GM23338 (cell line): ENCODE measurements at regions not wholly inside any gene's neighbourhood (a gene's known extent, or its start where the extent isn't known, plus 50 kb on each side); places are given as distances from the start of the nearest gene placed in this dataset.

Source experiments
- ATAC-seq: fragments of 200-7000 bp; cut with Tn5 transposase; 3 replicates; pipeline ENCODE4 v1.9.1; 2020
- DNase-seq: peaks from one replicate; pipeline ENCODE4 v3.0.0-alpha.2; 2015; ENCODE audit warnings: low spot score
- H2AFZ ChIP-seq: fragments of 200-600 bp; sonication (generic); 2 replicates; pipeline ENCODE4 v1.8.0; 2016; ENCODE audit warnings: antibody characterized with exemption, mild to moderate bottlenecking, moderate library complexity
- H3F3A ChIP-seq: fragments of 200-600 bp; sonication (generic); replicated peaks from 2 replicates; pipeline ENCODE4 v1.8.0; 2017; ENCODE audit warnings: antibody characterized with exemption, mixed run types, low read depth
- H3K27ac ChIP-seq: fragments of 200-600 bp; sonication (generic); 2 replicates; pipeline ENCODE4 v1.6.1; 2016; ENCODE audit warnings: low read depth
- H3K27me3 ChIP-seq: fragments of 200-600 bp; sonication (generic); 2 replicates; pipeline ENCODE4 v1.8.0; 2016; ENCODE audit warnings: mild to moderate bottlenecking, mixed run types, moderate library complexity; ENCODE audit not compliant: insufficient read depth
- H3K36me3 ChIP-seq: fragments of 200-600 bp; sonication (generic); 2 replicates; pipeline ENCODE4 v1.8.0; 2016; ENCODE audit warnings: mild to moderate bottlenecking; ENCODE audit not compliant: insufficient read depth
- H3K4me1 ChIP-seq: fragments of 200-600 bp; sonication (generic); 2 replicates; pipeline ENCODE4 v1.8.0; 2016; ENCODE audit warnings: mild to moderate bottlenecking, moderate library complexity; ENCODE audit not compliant: insufficient read depth
- H3K4me2 ChIP-seq: fragments of 200-600 bp; sonication (generic); 2 replicates; pipeline ENCODE4 v1.7.1; 2017; ENCODE audit warnings: mixed run types
- H3K4me3 ChIP-seq: fragments of 200-600 bp; sonication (generic); 2 replicates; pipeline ENCODE4 v1.6.1; 2016; ENCODE audit warnings: mixed run types
- H3K79me2 ChIP-seq: fragments of 200-600 bp; sonication (generic); replicated peaks from 2 replicates; pipeline ENCODE4 v1.8.0; 2017; ENCODE audit warnings: mild to moderate bottlenecking; ENCODE audit not compliant: insufficient read depth
- H3K9me2 ChIP-seq: fragments of 200-600 bp; sonication (generic); 2 replicates; pipeline ENCODE4 v1.8.0; 2017; ENCODE audit not compliant: insufficient read depth
- H4K20me1 ChIP-seq: fragments of 200-600 bp; sonication (generic); replicated peaks from 2 replicates; pipeline ENCODE4 v1.8.0; 2017; ENCODE audit warnings: mild to moderate bottlenecking; ENCODE audit not compliant: insufficient read depth
- H3K27ac Mint-ChIP-seq: 2 replicates; pipeline ENCODE4 v1.8.0; 2020; ENCODE audit warnings: inconsistent platforms, mild to moderate bottlenecking, moderate library complexity, mixed read lengths
- H3K27me3 Mint-ChIP-seq: 3 replicates; pipeline ENCODE4 v1.8.0; 2022; ENCODE audit warnings: low read depth, mild to moderate bottlenecking, moderate library complexity, mixed read lengths, inconsistent platforms; ENCODE audit not compliant: insufficient read depth, poor library complexity
- H3K36me3 Mint-ChIP-seq: 3 replicates; pipeline ENCODE4 v1.8.0; 2021; ENCODE audit warnings: low read depth, mild to moderate bottlenecking, inconsistent platforms, moderate library complexity, mixed read lengths
- H3K4me1 Mint-ChIP-seq: 3 replicates; pipeline ENCODE4 v1.8.0; 2020; ENCODE audit warnings: mild to moderate bottlenecking, inconsistent platforms, mixed read lengths
- H3K4me3 Mint-ChIP-seq: 3 replicates; pipeline ENCODE4 v1.8.0; 2021; ENCODE audit warnings: moderate library complexity, mild to moderate bottlenecking, inconsistent platforms, mixed read lengths
- H3K9me3 Mint-ChIP-seq: 3 replicates; pipeline ENCODE4 v1.8.0; 2020; ENCODE audit warnings: moderate library complexity, mild to moderate bottlenecking, inconsistent platforms, mixed read lengths
- CREB1 ChIP-seq: fragments of 250-450 bp; sonication (Bioruptor Pico); IDR thresholded peaks from 2 replicates; pipeline ENCODE4 v1.5.0; 2020; ENCODE audit warnings: low read depth, mild to moderate bottlenecking, moderate library complexity
- CTCF ChIP-seq, 2 experiments: fragments of 200-600 bp in 1 of 2; sonication (generic) in 1 of 2; conservative IDR thresholded peaks; 2 replicates each; pipeline versions ENCODE4 v1.5.1 to v1.6.1; 2016 to 2017; ENCODE audit warnings: antibody characterized with exemption in 2 of 2, low read depth in 2 of 2, mild to moderate bottlenecking in 2 of 2, moderate library complexity in 1 of 2
- EZH2 ChIP-seq: fragments of 200-600 bp; sonication (generic); IDR thresholded peaks from one replicate; pipeline ENCODE4 v1.8.0; 2017; ENCODE audit warnings: antibody characterized with exemption, mild to moderate bottlenecking, low read depth; ENCODE audit not compliant: unreplicated experiment
- EZH2phosphoT487 ChIP-seq: fragments of 200-600 bp; sonication (generic); IDR thresholded peaks from one replicate; pipeline ENCODE4 v1.8.1; 2018; ENCODE audit warnings: antibody characterized with exemption; ENCODE audit not compliant: unreplicated experiment
- JUNB ChIP-seq: IDR thresholded peaks from one replicate; pipeline ENCODE4 v1.6.1; 2016; ENCODE audit warnings: antibody characterized with exemption; ENCODE audit not compliant: unreplicated experiment
- NANOG ChIP-seq: IDR thresholded peaks from 2 replicates; pipeline ENCODE4 v1.6.1; 2016; ENCODE audit warnings: antibody characterized with exemption, borderline replicate concordance
- POLR2AphosphoS5 ChIP-seq: IDR thresholded peaks from 2 replicates; pipeline ENCODE4 v1.6.1; 2016; ENCODE audit warnings: antibody characterized with exemption, low read depth
- STAT1 ChIP-seq: IDR thresholded peaks from one replicate; pipeline ENCODE4 v1.6.1; 2016; ENCODE audit warnings: antibody characterized with exemption; ENCODE audit not compliant: unreplicated experiment
- ZNF114 ChIP-seq: fragments of 250-450 bp; sonication (Bioruptor Pico); IDR thresholded peaks from 2 replicates; pipeline ENCODE4 v1.5.0; 2020; ENCODE audit warnings: mild to moderate bottlenecking, moderate library complexity
- ZNF331 ChIP-seq: fragments of 250-450 bp; sonication (Bioruptor Pico); IDR thresholded peaks from 2 replicates; pipeline ENCODE4 v1.5.0; 2020; ENCODE audit warnings: low read depth, mild to moderate bottlenecking, moderate library complexity
- TF ChIP-seq, protein P1 (sequence below): fragments of 250-450 bp; sonication (Bioruptor Pico); IDR thresholded peaks from 2 replicates; pipeline ENCODE4 v1.5.0; 2020; ENCODE audit warnings: mild to moderate bottlenecking, moderate library complexity
- TF ChIP-seq, protein P2 (sequence below): IDR thresholded peaks from 2 replicates; pipeline ENCODE4 v1.6.1; 2016; ENCODE audit warnings: antibody characterized with exemption
- TF ChIP-seq, protein P3 (sequence below): IDR thresholded peaks from one replicate; pipeline ENCODE4 v1.6.1; 2018; ENCODE audit warnings: antibody characterized with exemption; ENCODE audit not compliant: unreplicated experiment

- no peak overlapping the region for H3K27ac Mint-ChIP-seq
Observed at GRCh38 chr20:60857708-60858107, 394.4 kb upstream of the CDH4 start.

More at GRCh38 chr20:60857708-60858107, 394.4 kb upstream of the CDH4 start:
- Histone ChIP-seq H3K27ac (no peak overlapping the region), H3K9me2 (no peaks in the 10 kb centered on the region), H3K36me3 (no peaks in the 10 kb centered on the region), H3K4me3 (no peak overlapping the region), H3F3A (no peaks in the 10 kb centered on the region), H3K4me1 (no peaks in the 10 kb centered on the region), H4K20me1 (no peaks in the 10 kb centered on the region), H3K27me3 (no peaks in the 10 kb centered on the region), H3K79me2 (no peaks in the 10 kb centered on the region), H2AFZ (no peak overlapping the region), H3K4me2 (no peak overlapping the region)
- TF ChIP-seq CREB1: no peak
- TF ChIP-seq EZH2: no peak
- TF ChIP-seq, protein P1, sequence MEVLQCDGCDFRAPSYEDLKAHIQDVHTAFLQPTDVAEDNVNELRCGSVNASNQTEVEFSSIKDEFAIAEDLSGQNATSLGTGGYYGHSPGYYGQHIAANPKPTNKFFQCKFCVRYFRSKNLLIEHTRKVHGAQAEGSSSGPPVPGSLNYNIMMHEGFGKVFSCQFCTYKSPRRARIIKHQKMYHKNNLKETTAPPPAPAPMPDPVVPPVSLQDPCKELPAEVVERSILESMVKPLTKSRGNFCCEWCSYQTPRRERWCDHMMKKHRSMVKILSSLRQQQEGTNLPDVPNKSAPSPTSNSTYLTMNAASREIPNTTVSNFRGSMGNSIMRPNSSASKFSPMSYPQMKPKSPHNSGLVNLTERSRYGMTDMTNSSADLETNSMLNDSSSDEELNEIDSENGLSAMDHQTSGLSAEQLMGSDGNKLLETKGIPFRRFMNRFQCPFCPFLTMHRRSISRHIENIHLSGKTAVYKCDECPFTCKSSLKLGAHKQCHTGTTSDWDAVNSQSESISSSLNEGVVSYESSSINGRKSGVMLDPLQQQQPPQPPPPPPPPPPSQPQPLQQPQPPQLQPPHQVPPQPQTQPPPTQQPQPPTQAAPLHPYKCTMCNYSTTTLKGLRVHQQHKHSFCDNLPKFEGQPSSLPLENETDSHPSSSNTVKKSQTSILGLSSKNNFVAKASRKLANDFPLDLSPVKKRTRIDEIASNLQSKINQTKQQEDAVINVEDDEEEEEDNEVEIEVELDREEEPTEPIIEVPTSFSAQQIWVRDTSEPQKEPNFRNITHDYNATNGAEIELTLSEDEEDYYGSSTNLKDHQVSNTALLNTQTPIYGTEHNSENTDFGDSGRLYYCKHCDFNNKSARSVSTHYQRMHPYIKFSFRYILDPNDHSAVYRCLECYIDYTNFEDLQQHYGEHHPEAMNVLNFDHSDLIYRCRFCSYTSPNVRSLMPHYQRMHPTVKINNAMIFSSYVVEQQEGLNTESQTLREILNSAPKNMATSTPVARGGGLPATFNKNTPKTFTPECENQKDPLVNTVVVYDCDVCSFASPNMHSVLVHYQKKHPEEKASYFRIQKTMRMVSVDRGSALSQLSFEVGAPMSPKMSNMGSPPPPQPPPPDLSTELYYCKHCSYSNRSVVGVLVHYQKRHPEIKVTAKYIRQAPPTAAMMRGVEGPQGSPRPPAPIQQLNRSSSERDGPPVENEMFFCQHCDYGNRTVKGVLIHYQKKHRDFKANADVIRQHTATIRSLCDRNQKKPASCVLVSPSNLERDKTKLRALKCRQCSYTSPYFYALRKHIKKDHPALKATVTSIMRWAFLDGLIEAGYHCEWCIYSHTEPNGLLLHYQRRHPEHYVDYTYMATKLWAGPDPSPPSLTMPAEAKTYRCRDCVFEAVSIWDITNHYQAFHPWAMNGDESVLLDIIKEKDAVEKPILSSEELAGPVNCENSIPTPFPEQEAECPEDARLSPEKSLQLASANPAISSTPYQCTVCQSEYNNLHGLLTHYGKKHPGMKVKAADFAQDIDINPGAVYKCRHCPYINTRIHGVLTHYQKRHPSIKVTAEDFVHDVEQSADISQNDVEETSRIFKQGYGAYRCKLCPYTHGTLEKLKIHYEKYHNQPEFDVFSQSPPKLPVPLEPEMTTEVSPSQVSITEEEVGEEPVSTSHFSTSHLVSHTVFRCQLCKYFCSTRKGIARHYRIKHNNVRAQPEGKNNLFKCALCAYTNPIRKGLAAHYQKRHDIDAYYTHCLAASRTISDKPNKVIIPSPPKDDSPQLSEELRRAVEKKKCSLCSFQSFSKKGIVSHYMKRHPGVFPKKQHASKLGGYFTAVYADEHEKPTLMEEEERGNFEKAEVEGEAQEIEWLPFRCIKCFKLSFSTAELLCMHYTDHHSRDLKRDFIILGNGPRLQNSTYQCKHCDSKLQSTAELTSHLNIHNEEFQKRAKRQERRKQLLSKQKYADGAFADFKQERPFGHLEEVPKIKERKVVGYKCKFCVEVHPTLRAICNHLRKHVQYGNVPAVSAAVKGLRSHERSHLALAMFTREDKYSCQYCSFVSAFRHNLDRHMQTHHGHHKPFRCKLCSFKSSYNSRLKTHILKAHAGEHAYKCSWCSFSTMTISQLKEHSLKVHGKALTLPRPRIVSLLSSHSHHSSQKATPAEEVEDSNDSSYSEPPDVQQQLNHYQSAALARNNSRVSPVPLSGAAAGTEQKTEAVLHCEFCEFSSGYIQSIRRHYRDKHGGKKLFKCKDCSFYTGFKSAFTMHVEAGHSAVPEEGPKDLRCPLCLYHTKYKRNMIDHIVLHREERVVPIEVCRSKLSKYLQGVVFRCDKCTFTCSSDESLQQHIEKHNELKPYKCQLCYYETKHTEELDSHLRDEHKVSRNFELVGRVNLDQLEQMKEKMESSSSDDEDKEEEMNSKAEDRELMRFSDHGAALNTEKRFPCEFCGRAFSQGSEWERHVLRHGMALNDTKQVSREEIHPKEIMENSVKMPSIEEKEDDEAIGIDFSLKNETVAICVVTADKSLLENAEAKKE (CRISPR knock-in tag): no peak
- no peak for TF ChIP-seq STAT1
- TF ChIP-seq JUNB: no peak
- TF ChIP-seq ZNF114 (CRISPR knock-in tag): no peak
- TF ChIP-seq, protein P2, sequence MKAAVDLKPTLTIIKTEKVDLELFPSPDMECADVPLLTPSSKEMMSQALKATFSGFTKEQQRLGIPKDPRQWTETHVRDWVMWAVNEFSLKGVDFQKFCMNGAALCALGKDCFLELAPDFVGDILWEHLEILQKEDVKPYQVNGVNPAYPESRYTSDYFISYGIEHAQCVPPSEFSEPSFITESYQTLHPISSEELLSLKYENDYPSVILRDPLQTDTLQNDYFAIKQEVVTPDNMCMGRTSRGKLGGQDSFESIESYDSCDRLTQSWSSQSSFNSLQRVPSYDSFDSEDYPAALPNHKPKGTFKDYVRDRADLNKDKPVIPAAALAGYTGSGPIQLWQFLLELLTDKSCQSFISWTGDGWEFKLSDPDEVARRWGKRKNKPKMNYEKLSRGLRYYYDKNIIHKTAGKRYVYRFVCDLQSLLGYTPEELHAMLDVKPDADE: no peak
- TF ChIP-seq CTCF (conservative IDR thresholded peaks at IDR 0.05; ENCODE audit: low read depth in 2 of 2): no peak
- TF ChIP-seq ZNF331 (CRISPR knock-in tag): no peak
- TF ChIP-seq NANOG: no peak
- TF ChIP-seq EZH2phosphoT487: no peak
- TF ChIP-seq, protein P3, sequence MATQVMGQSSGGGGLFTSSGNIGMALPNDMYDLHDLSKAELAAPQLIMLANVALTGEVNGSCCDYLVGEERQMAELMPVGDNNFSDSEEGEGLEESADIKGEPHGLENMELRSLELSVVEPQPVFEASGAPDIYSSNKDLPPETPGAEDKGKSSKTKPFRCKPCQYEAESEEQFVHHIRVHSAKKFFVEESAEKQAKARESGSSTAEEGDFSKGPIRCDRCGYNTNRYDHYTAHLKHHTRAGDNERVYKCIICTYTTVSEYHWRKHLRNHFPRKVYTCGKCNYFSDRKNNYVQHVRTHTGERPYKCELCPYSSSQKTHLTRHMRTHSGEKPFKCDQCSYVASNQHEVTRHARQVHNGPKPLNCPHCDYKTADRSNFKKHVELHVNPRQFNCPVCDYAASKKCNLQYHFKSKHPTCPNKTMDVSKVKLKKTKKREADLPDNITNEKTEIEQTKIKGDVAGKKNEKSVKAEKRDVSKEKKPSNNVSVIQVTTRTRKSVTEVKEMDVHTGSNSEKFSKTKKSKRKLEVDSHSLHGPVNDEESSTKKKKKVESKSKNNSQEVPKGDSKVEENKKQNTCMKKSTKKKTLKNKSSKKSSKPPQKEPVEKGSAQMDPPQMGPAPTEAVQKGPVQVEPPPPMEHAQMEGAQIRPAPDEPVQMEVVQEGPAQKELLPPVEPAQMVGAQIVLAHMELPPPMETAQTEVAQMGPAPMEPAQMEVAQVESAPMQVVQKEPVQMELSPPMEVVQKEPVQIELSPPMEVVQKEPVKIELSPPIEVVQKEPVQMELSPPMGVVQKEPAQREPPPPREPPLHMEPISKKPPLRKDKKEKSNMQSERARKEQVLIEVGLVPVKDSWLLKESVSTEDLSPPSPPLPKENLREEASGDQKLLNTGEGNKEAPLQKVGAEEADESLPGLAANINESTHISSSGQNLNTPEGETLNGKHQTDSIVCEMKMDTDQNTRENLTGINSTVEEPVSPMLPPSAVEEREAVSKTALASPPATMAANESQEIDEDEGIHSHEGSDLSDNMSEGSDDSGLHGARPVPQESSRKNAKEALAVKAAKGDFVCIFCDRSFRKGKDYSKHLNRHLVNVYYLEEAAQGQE: no peak
- TF ChIP-seq POLR2AphosphoS5: no peak
- no peak for ATAC-seq
- DNase-seq: no peak
- Mint-ChIP-seq H3K27me3 (no peaks in the 10 kb centered on the region), H3K36me3 (peaks cover 3% of the 10 kb centered on the region; the same call in 1 of the 3 replicates), H3K4me3 (no peak overlapping the region), H3K4me1 (no peaks in the 10 kb centered on the region), H3K9me3 (peaks cover 7% of the 10 kb centered on the region)
